HCT116 (cell line): ENCODE measurements at regions not wholly inside any gene's neighbourhood (a gene's known extent, or its start where the extent isn't known, plus 50 kb on each side); places are given as distances from the start of the nearest gene placed in this dataset.

Experiments
- ATAC-seq: fragments of 200-7000 bp; cut with Tn5 transposase; 2 replicates; pipeline ENCODE4 v1.9.1; 2020; ENCODE audit warnings: mild to moderate bottlenecking, moderate library complexity
- BruUV-seq: library from RNA; stranded (reverse); fragments of 400-500 nt; replicated peaks from 2 replicates; lab custom pipeline; 2021; lab: Mats Ljungman, UMichigan
- CTCF ChIA-PET: fragments of 300-600 bp; sonication (Branson Sonifier 250); formaldehyde crosslinking; loops from one replicate; lab custom pipeline; 2021; ENCODE audit warnings: antibody characterized with exemption; lab: Charles Lee
- POLR2A ChIA-PET: fragments of 300-600, 350-600 bp; sonication (Branson Sonifier 250); formaldehyde crosslinking; loops from one replicate; lab custom pipeline; 2021; ENCODE audit warnings: antibody characterized with exemption; lab: Charles Lee
- RAD21 ChIA-PET, 2 experiments: fragments of 300-600 bp; sonication (Branson Sonifier 250); formaldehyde crosslinking; loops; one replicate each; lab custom pipeline; 2023; ENCODE audit warnings: low total read pairs in 2 of 2; ENCODE audit not compliant: uncharacterized antibody in 2 of 2, unreplicated experiment in 2 of 2, low non-redundant PET in 1 of 2; lab: Charles Lee
- DNase-seq: peaks from one replicate; pipeline ENCODE4 v3.0.0-alpha.2; 2010; ENCODE audit warnings: low read depth, low spot score
- H2AFZ ChIP-seq: fragments of 200-600 bp; shearing (Covaris generic), sonication (generic); 2 replicates; pipeline ENCODE4 v1.6.1; 2017; ENCODE audit warnings: low read depth, mixed run types, mixed read lengths, antibody characterized with exemption, low read length; ENCODE audit not compliant: poor library complexity, severe bottlenecking
- H3K27ac ChIP-seq: 2 replicates; pipeline ENCODE4 v1.5.1; 2012; ENCODE audit warnings: low read depth, low read length
- H3K27me3 ChIP-seq: fragments of 200-600 bp; sonication (generic); 2 replicates; pipeline ENCODE4 v1.6.1; 2016; ENCODE audit warnings: mixed run types, low read length, mixed read lengths; ENCODE audit not compliant: insufficient read depth
- H3K36me3 ChIP-seq, 2 experiments: fragments of 200-500 bp in 1 of 2; fragments of 200-600 bp in 1 of 2; sonication (Bioruptor generic) in 1 of 2; sonication (generic) in 1 of 2; 2 replicates each; pipeline versions ENCODE4 v1.5.1 to v1.6.1; 2014 to 2016; ENCODE audit warnings: low read length in 2 of 2, inconsistent platforms in 1 of 2, mixed read lengths in 1 of 2, mixed run types in 1 of 2; ENCODE audit not compliant: insufficient read depth in 2 of 2, control insufficient read depth in 1 of 2
- H3K4me1 ChIP-seq, 2 experiments: fragments of 200-600 bp in 1 of 2; sonication (generic) in 1 of 2; 2 replicates each; pipeline versions ENCODE4 v1.5.1 to v1.6.1; 2012 to 2017; ENCODE audit warnings: low read length in 2 of 2, inconsistent platforms in 1 of 2, mild to moderate bottlenecking in 1 of 2, mixed read lengths in 1 of 2, mixed run types in 1 of 2, moderate library complexity in 1 of 2; ENCODE audit not compliant: insufficient read depth in 2 of 2, control insufficient read depth in 1 of 2
- H3K4me2 ChIP-seq: fragments of 200-600 bp; sonication (generic); 2 replicates; pipeline ENCODE4 v1.6.1; 2017; ENCODE audit warnings: mixed run types, low read length, mixed read lengths
- H3K4me3 ChIP-seq, 2 experiments: fragments of 200-600 bp in 1 of 2; sonication (generic) in 1 of 2; replicated peaks in 1 of 2; 2 replicates each; pipeline ENCODE4 v1.5.1; 2011 to 2016; ENCODE audit warnings: low read length in 2 of 2, control low read depth in 1 of 2, low read depth in 1 of 2, mild to moderate bottlenecking in 1 of 2, mixed read lengths in 1 of 2, mixed run types in 1 of 2
- H3K79me2 ChIP-seq: fragments of 200-600 bp; sonication (generic); 2 replicates; pipeline ENCODE4 v1.6.1; 2017; ENCODE audit warnings: mild to moderate bottlenecking, mixed run types, low read length, moderate library complexity, mixed read lengths; ENCODE audit not compliant: insufficient read depth
- H3K9ac ChIP-seq: fragments of 200-600 bp; sonication (generic); 2 replicates; pipeline ENCODE4 v1.6.1; 2016; ENCODE audit warnings: low read length, mixed read lengths
- H3K9me2 ChIP-seq: fragments of 200-600 bp; sonication (generic), shearing (Covaris generic); 2 replicates; pipeline ENCODE4 v1.6.1; 2017; ENCODE audit warnings: mixed run types, mild to moderate bottlenecking, moderate library complexity; ENCODE audit not compliant: insufficient read depth
- H3K9me3 ChIP-seq, 2 experiments: fragments of 200-500 bp in 1 of 2; fragments of 200-600 bp in 1 of 2; sonication (Bioruptor generic) in 1 of 2; sonication (generic) in 1 of 2; 2 replicates each; pipeline ENCODE4 v1.6.1; 2014 to 2017; ENCODE audit warnings: low read length in 2 of 2, mixed read lengths in 2 of 2, inconsistent platforms in 1 of 2, low read depth in 1 of 2, mild to moderate bottlenecking in 1 of 2, mixed run types in 1 of 2, moderate library complexity in 1 of 2; ENCODE audit not compliant: control insufficient read depth in 1 of 2, insufficient read depth in 1 of 2
- H4K20me1 ChIP-seq: fragments of 200-600 bp; sonication (generic), shearing (Covaris generic); 2 replicates; pipeline ENCODE4 v1.6.1; 2017; ENCODE audit warnings: mixed run types, mild to moderate bottlenecking, moderate library complexity; ENCODE audit not compliant: insufficient read depth
- ATF3 ChIP-seq: IDR thresholded peaks from 2 replicates; pipeline ENCODE4 v1.6.1; 2012
- EGR1 ChIP-seq: IDR thresholded peaks from 2 replicates; pipeline ENCODE4 v1.6.1; 2012; ENCODE audit warnings: low read depth
- EZH2 ChIP-seq: fragments of 200-600 bp; sonication (generic); IDR thresholded peaks from 2 replicates; pipeline ENCODE4 v1.6.1; 2017; ENCODE audit warnings: antibody characterized with exemption, mixed run types
- EZH2phosphoT487 ChIP-seq: fragments of 200-600 bp; IDR thresholded peaks from 2 replicates; pipeline ENCODE4 v1.6.1; 2018; ENCODE audit warnings: antibody characterized with exemption, borderline replicate concordance
- MAX ChIP-seq: IDR thresholded peaks from 2 replicates; pipeline ENCODE4 v1.6.1; 2012
- POLR2A ChIP-seq: IDR thresholded peaks from 2 replicates; pipeline ENCODE4 v1.7.0; 2011; ENCODE audit warnings: borderline replicate concordance; ENCODE audit not compliant: insufficient read depth, insufficient read length; ENCODE audit errors: extremely low read depth
- POLR2AphosphoS5 ChIP-seq: IDR thresholded peaks from 2 replicates; pipeline ENCODE4 v1.6.1; 2011; ENCODE audit warnings: mild to moderate bottlenecking, low read depth, low read length, moderate library complexity
- RAD21 ChIP-seq: IDR thresholded peaks from 2 replicates; pipeline ENCODE4 v1.6.1; 2012; ENCODE audit warnings: low read depth, mild to moderate bottlenecking
- REST ChIP-seq: IDR thresholded peaks from 2 replicates; pipeline ENCODE4 v1.6.1; 2012; ENCODE audit warnings: low read depth
- SIN3A ChIP-seq: IDR thresholded peaks from 2 replicates; pipeline ENCODE4 v1.6.1; 2012; ENCODE audit warnings: low read depth
- SP1 ChIP-seq: IDR thresholded peaks from 2 replicates; pipeline ENCODE4 v1.6.1; 2012; ENCODE audit warnings: low read depth
- SRF ChIP-seq: IDR thresholded peaks from 2 replicates; pipeline ENCODE4 v1.6.1; 2012; ENCODE audit warnings: low read depth
- YY1 ChIP-seq: IDR thresholded peaks from 2 replicates; pipeline ENCODE4 v1.6.1; 2011; ENCODE audit warnings: low read length, low read depth, moderate library complexity, mild to moderate bottlenecking; ENCODE audit not compliant: insufficient replicate concordance; ENCODE audit errors: extremely low read depth
- ZBTB33 ChIP-seq: IDR thresholded peaks from 2 replicates; pipeline ENCODE4 v1.6.1; 2011; ENCODE audit warnings: mild to moderate bottlenecking, low read length, moderate library complexity; ENCODE audit not compliant: insufficient replicate concordance; ENCODE audit errors: extremely low read depth
- ZNF274 ChIP-seq: fragments of 200-500 bp; sonication (Bioruptor generic); IDR thresholded peaks from 2 replicates; pipeline ENCODE4 v1.6.1; 2014; ENCODE audit warnings: mild to moderate bottlenecking, low read depth, low read length, inconsistent platforms
- intact Hi-C: fragments of 100-400 bp; cut with micrococcal nuclease; formaldehyde crosslinking; loops from 2 replicates; pipeline ENCODE4 v1.10.0; 2022

GRCh38 chr1:101145449-101145820 lies 91.4 kb upstream of the S1PR1 start:
- H3K4me3 ChIP-seq: no peak overlapping the region
- intact Hi-C loops: no loop called here
- no peak overlapping the region for H2AFZ ChIP-seq
- RAD21 ChIA-PET: no interaction called here
- H3K27ac ChIP-seq: no peak overlapping the region
- H3K4me1 ChIP-seq: no peaks in the 10 kb centered on the region
- no peaks in the 10 kb centered on the region for H3K79me2 ChIP-seq
- H3K27me3 ChIP-seq: no peaks in the 10 kb centered on the region
- no peak overlapping the region for H3K9ac ChIP-seq
- CTCF ChIA-PET: no interaction called here
- H3K9me2 ChIP-seq: no peaks in the 10 kb centered on the region
- no peak for ATAC-seq
- H4K20me1 ChIP-seq: no peaks in the 10 kb centered on the region
- H3K9me3 ChIP-seq: no peaks in the 10 kb centered on the region
- POLR2A ChIA-PET: no interaction called here
- TF ChIP-seq SIN3A (no peak), EGR1 (no peak), SP1 (no peak), RAD21 (no peak), YY1 (no peak)
- DNase-seq: no peak
- no peaks in the 10 kb centered on the region for H3K36me3 ChIP-seq
- no TSS peak for BruUV-seq
- H3K4me2 ChIP-seq: no peak overlapping the region

GRCh38 chr1:101144671-101145448 lies 92.0 kb upstream of the S1PR1 start:
- no peaks in the 10 kb centered on the region for H3K9me2 ChIP-seq
- no peaks in the 10 kb centered on the region for H3K79me2 ChIP-seq
- DNase-seq: no peak
- H3K36me3 ChIP-seq: no peaks in the 10 kb centered on the region
- ChIA-PET CTCF (no interaction called here), RAD21 (no interaction called here), POLR2A (no interaction called here)
- no peak overlapping the region for H3K4me2 ChIP-seq
- H3K4me1 ChIP-seq: no peaks in the 10 kb centered on the region
- BruUV-seq: no TSS peak
- no peaks in the 10 kb centered on the region for H3K27me3 ChIP-seq
- H3K9me3 ChIP-seq: no peaks in the 10 kb centered on the region
- no peak overlapping the region for H3K27ac ChIP-seq
- H4K20me1 ChIP-seq: no peaks in the 10 kb centered on the region
- no peak overlapping the region for H2AFZ ChIP-seq
- no peak overlapping the region for H3K4me3 ChIP-seq
- intact Hi-C loops: no loop called here
- ATAC-seq: no peak
- no peak overlapping the region for H3K9ac ChIP-seq
- TF ChIP-seq ZBTB33: no peak
- no peak for TF ChIP-seq ATF3
- TF ChIP-seq POLR2A: no peak
- no peak for TF ChIP-seq SP1
- no peak for TF ChIP-seq EZH2
- no peak for TF ChIP-seq MAX
- no peak for TF ChIP-seq ZNF274
- no peak for TF ChIP-seq POLR2AphosphoS5
- no peak for TF ChIP-seq SRF
- no peak for TF ChIP-seq EZH2phosphoT487
- no peak for TF ChIP-seq REST
